Stomach (tissue), 4 donors: ENCODE measurements at regions not wholly inside any gene's neighbourhood (a gene's known extent, or its start where the extent isn't known, plus 50 kb on each side); places are given as distances from the start of the nearest gene placed in this dataset.

Experiments
- EP300 ChIP-seq: sonication (generic); formaldehyde crosslinking; IDR thresholded peaks from one replicate; pipeline ENCODE4 v1.6.1; 2017; ENCODE audit warnings: antibody characterized with exemption
- POLR2A ChIP-seq, 4 donors: fragments of 450-650 bp; IDR thresholded peaks; one replicate each; pipeline ENCODE4 v1.6.1; 2016; ENCODE audit warnings: antibody characterized with exemption in 4 of 4, control low read depth in 2 of 4, mild to moderate bottlenecking in 1 of 4, moderate library complexity in 1 of 4
- POLR2AphosphoS5 ChIP-seq, 3 donors: sonication (generic); formaldehyde crosslinking; IDR thresholded peaks; one replicate each; pipeline ENCODE4 v1.6.1; 2016; ENCODE audit warnings: antibody characterized with exemption in 3 of 3
- TF ChIP-seq, protein P1 (sequence below), 7 experiments: fragments of 450-650 bp in 4 of 7; fragments of 200-600 bp in 3 of 7; sonication (generic) in 3 of 7; IDR thresholded peaks; one replicate each; pipeline ENCODE4 v1.5.1; 2016 to 2019; ENCODE audit warnings: antibody characterized with exemption in 7 of 7, control low read depth in 2 of 7, mild to moderate bottlenecking in 1 of 7

DNA sequence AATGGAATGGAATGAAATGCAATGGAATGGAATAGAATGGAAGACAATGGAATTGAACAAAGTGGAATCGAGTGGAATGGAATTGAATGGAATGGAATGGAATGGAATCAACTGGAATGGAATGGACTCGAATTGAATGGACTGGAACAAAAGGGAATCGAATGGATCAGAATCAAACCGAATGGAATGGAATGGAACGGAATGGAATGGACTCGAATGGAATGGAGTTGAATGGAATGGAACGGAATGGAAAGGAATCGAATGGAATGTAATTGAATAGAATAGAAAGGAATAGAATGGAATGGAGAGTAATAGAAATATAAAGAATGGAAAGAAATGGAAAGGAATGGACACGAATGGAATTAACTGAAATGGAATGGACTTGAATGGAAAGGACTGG, 475.2 kb upstream of the WSB1 start:
- TF ChIP-seq, protein P1, sequence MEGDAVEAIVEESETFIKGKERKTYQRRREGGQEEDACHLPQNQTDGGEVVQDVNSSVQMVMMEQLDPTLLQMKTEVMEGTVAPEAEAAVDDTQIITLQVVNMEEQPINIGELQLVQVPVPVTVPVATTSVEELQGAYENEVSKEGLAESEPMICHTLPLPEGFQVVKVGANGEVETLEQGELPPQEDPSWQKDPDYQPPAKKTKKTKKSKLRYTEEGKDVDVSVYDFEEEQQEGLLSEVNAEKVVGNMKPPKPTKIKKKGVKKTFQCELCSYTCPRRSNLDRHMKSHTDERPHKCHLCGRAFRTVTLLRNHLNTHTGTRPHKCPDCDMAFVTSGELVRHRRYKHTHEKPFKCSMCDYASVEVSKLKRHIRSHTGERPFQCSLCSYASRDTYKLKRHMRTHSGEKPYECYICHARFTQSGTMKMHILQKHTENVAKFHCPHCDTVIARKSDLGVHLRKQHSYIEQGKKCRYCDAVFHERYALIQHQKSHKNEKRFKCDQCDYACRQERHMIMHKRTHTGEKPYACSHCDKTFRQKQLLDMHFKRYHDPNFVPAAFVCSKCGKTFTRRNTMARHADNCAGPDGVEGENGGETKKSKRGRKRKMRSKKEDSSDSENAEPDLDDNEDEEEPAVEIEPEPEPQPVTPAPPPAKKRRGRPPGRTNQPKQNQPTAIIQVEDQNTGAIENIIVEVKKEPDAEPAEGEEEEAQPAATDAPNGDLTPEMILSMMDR (IDR thresholded peaks at IDR 0.05) = no peak
- TF ChIP-seq POLR2A (IDR thresholded peaks at IDR 0.05) (no peak), POLR2AphosphoS5 (IDR thresholded peaks at IDR 0.05) (no peak), EP300 (no peak)
